ENCODE measurements at regions not wholly inside any gene's neighbourhood (a gene's known extent, or its start where the extent isn't known, plus 50 kb on each side); places are given as distances from the start of the nearest gene placed in this dataset.

DNA sequence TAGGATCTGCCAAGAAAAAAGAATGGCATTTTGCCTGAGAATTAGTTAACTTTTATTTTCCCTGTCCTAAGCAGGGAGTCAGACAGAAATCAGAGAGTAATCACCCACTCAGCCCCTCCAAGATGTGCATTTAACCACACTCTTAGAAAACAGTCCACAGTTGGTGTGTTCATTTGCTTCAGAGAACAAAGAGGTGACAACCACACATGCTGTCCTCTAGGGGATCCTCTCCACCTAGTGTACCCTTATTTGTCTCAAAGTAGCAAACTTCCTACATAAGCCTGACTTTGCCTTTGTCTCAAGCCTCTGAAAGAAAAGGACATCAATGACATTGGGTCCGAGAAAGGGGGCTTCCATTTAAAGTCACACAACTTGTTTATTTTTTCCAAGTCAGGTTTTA is 107.0 kb upstream of the RFC3 start:
- Histone ChIP-seq H3K27me3 (no peaks in the 10 kb centered on the region), H3K36me3 (no peaks in the 10 kb centered on the region)
- TF ChIP-seq, protein P1, sequence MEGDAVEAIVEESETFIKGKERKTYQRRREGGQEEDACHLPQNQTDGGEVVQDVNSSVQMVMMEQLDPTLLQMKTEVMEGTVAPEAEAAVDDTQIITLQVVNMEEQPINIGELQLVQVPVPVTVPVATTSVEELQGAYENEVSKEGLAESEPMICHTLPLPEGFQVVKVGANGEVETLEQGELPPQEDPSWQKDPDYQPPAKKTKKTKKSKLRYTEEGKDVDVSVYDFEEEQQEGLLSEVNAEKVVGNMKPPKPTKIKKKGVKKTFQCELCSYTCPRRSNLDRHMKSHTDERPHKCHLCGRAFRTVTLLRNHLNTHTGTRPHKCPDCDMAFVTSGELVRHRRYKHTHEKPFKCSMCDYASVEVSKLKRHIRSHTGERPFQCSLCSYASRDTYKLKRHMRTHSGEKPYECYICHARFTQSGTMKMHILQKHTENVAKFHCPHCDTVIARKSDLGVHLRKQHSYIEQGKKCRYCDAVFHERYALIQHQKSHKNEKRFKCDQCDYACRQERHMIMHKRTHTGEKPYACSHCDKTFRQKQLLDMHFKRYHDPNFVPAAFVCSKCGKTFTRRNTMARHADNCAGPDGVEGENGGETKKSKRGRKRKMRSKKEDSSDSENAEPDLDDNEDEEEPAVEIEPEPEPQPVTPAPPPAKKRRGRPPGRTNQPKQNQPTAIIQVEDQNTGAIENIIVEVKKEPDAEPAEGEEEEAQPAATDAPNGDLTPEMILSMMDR (IDR thresholded peaks at IDR 0.05) = no peak

DNA sequence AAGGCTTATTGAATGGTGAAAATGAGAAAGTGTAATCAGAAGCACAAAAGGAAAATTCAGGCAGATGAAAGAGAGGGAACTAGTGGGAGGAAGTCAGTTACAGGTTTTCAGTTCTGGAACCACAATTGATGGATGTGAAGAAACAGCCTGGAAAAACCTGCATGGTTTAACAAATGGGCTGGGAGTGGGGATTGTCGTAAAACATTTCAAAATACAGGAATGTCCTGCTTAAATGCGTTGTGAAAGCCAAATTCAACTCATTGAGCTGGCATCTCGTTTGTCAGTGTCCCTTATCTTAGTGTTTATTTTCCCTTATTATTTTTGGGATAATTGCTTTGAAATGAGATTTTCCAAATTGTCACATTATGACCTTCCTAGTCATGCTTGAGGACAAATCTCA is 106.5 kb upstream of the RFC3 start:
- H3K27ac ChIP-seq = no peak overlapping the region
- TF ChIP-seq, protein P1 (IDR thresholded peaks at IDR 0.05) = no peak
- H3K4me1 ChIP-seq (ENCODE audit: control insufficient read depth in 1 of 2, insufficient read depth in 1 of 2, low read depth in 1 of 2, low read length in 1 of 2) = no peaks in the 10 kb centered on the region
- H3K4me3 ChIP-seq (ENCODE audit: low read depth in 1 of 2, low read length in 1 of 2) = no peak overlapping the region
- no peaks in the 10 kb centered on the region for H3K9me3 ChIP-seq
- no peaks in the 10 kb centered on the region for H3K27me3 ChIP-seq
- no peaks in the 10 kb centered on the region for H3K36me3 ChIP-seq

More for the DNA sequence above, 107.0 kb upstream of the RFC3 start:
- Histone ChIP-seq H3K9me3 (no peaks in the 10 kb centered on the region), H3K4me3 (ENCODE audit: low read depth in 1 of 2, low read length in 1 of 2) (no peak overlapping the region), H3K4me1 (ENCODE audit: control insufficient read depth in 1 of 2, insufficient read depth in 1 of 2, low read depth in 1 of 2, low read length in 1 of 2) (no peaks in the 10 kb centered on the region), H3K27ac (no peak overlapping the region)

DNA sequence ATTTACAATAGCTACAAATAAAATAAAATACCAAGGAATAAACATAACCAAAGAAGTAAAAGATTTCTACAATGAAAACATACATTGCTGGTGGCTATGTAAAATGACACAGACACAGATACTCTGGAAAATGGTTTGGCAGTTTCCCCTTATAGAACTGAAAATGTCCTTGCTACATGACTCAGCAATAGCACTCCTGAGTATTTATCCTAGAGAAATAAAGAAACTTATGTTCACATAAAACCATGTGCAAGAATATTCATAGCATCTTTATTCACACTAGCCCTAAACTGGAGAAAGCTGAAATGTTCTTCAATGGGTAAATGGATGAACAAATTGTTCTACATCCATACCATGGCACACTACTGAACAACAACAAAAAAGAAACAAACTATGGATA is 100.2 kb upstream of the RFC3 start:
- Histone ChIP-seq H3K4me3 (ENCODE audit: low read depth in 1 of 2, low read length in 1 of 2) (no peak overlapping the region), H3K4me1 (ENCODE audit: control insufficient read depth in 1 of 2, insufficient read depth in 1 of 2, low read depth in 1 of 2, low read length in 1 of 2) (peaks cover 0 to 6% of the 10 kb centered on the region in 2 experiments), H3K36me3 (no peaks in the 10 kb centered on the region), H3K27me3 (no peaks in the 10 kb centered on the region), H3K27ac (peak overlapping the region; percentile 41), H3K9me3 (no peaks in the 10 kb centered on the region)
- TF ChIP-seq, protein P1 (IDR thresholded peaks at IDR 0.05) = no peak

DNA sequence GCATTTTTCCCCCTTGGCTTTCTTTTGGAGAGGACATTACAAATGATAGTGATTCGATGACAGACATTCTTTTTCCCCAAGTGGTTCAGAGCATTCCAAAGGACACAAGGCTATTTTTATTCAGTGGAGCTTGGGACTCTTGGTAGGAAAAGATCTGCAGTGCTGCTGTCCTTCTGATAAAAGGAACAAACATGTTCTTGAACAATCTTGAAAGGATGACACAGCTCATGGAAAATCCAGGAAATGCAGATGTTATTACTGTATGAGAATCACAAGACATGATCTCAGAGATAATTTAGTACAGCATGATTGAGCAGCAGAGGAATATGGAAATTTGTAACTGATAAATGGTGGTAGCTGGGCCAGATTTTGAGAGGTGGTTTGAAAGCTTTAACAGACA is 96.2 kb upstream of the RFC3 start:
- no peaks in the 10 kb centered on the region for H3K27me3 ChIP-seq
- TF ChIP-seq, protein P1 (IDR thresholded peaks at IDR 0.05) = no peak
- H3K4me3 ChIP-seq (ENCODE audit: low read depth in 1 of 2, low read length in 1 of 2) = no peak overlapping the region
- no peaks in the 10 kb centered on the region for H3K9me3 ChIP-seq
- H3K36me3 ChIP-seq = no peaks in the 10 kb centered on the region
- no peak overlapping the region for H3K27ac ChIP-seq
- peaks cover 0 to 6% of the 10 kb centered on the region in 2 experiments for H3K4me1 ChIP-seq (ENCODE audit: control insufficient read depth in 1 of 2, insufficient read depth in 1 of 2, low read depth in 1 of 2, low read length in 1 of 2)

DNA sequence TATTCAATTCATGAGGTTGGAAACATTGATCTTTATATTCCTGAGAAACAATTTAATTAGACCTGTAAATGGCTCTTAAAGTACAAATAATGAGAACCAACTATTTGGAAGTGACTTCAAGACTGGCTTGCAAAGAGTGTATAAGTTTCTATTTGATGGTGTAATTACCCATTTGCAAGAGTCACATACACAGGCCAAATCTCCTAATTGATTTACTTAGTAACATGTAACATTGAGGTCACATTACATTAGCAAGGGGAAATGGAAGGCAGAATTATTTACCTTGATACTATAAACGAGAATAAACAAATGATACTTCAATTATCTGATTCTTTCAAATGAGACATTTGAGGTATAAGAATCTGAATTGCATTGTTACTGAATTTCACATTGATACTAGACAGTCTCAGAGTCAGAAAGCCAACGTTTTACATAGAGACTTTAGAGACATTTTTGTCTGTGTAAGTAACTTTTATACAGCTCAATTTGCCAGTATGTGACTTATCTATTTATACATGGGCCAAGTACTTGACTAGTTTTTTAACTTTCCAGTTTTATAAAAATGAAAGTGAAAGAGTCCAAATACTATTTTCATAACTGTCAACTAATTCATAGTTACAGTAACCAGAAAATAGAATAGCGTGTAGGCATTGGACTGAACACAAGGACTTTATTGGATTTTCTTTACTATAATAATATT is 95.6 kb upstream of the RFC3 start:
- no peaks in the 10 kb centered on the region for H3K9me3 ChIP-seq
- H3K4me1 ChIP-seq (ENCODE audit: control insufficient read depth in 1 of 2, insufficient read depth in 1 of 2, low read depth in 1 of 2, low read length in 1 of 2) = peaks cover 0 to 6% of the 10 kb centered on the region in 2 experiments
- no peaks in the 10 kb centered on the region for H3K27me3 ChIP-seq
- H3K27ac ChIP-seq = no peak overlapping the region
- TF ChIP-seq, protein P1 (IDR thresholded peaks at IDR 0.05) = no peak
- H3K36me3 ChIP-seq = no peaks in the 10 kb centered on the region
- H3K4me3 ChIP-seq (ENCODE audit: low read depth in 1 of 2, low read length in 1 of 2) = no peak overlapping the region

Measured in neutrophil (primary cell).